GM21723 (cell line): ENCODE measurements at regions not wholly inside any gene's neighbourhood (a gene's known extent, or its start where the extent isn't known, plus 50 kb on each side); places are given as distances from the start of the nearest gene placed in this dataset.

Experiments
- ATAC-seq: cut with Tn5 transposase; IDR thresholded peaks from one replicate; pipeline ENCODE4 v1.9.1; 2021; ENCODE audit warnings: mild to moderate bottlenecking, moderate library complexity; ENCODE audit not compliant: unreplicated experiment

- ATAC-seq: peak; percentile 82
Observed at GRCh38 chr1:165073185-165074007, 283.1 kb downstream of the LMX1A start.

- no peak for ATAC-seq
Observed at GRCh38 chr1:165070675-165071074, 285.8 kb downstream of the LMX1A start.

GRCh38 chr1:165069829-165070228, 286.7 kb downstream of the LMX1A start:
- ATAC-seq: no peak

- no peak for ATAC-seq
Observed at GRCh38 chr1:165068741-165069140, 287.8 kb downstream of the LMX1A start.

GRCh38 chr1:165067829-165068228, 288.7 kb downstream of the LMX1A start:
- no peak for ATAC-seq

- ATAC-seq: no peak
Observed at GRCh38 chr1:165063181-165063965, 293.1 kb downstream of the LMX1A start.

- no peak for ATAC-seq
Observed at GRCh38 chr1:165062346-165062745, 294.2 kb downstream of the LMX1A start.

- no peak for ATAC-seq
Observed at GRCh38 chr1:165060285-165060793, 296.2 kb downstream of the LMX1A start.

- ATAC-seq: no peak
Observed at GRCh38 chr1:165057956-165058355, 298.6 kb downstream of the LMX1A start.

- ATAC-seq: no peak
Observed at GRCh38 chr1:165056914-165057313, 299.6 kb downstream of the LMX1A start.

GRCh38 chr1:165055581-165055980, 300.9 kb downstream of the LMX1A start:
- no peak for ATAC-seq

- ATAC-seq: no peak
Observed at GRCh38 chr1:165054627-165055026, 301.9 kb downstream of the LMX1A start.

GRCh38 chr1:165053351-165053750, 303.2 kb downstream of the LMX1A start:
- no peak for ATAC-seq

- no peak for ATAC-seq
Observed at GRCh38 chr1:165052936-165053335, 303.6 kb downstream of the LMX1A start.

GRCh38 chr1:165052431-165052830, 304.1 kb downstream of the LMX1A start:
- ATAC-seq: no peak

GRCh38 chr1:165050246-165050645, 306.3 kb downstream of the LMX1A start:
- ATAC-seq: no peak

- no peak for ATAC-seq
Observed at GRCh38 chr1:165047994-165048393, 308.5 kb downstream of the LMX1A start.

- no peak for ATAC-seq
Observed at GRCh38 chr1:165045902-165046301, 310.6 kb downstream of the LMX1A start.

- ATAC-seq: no peak
Observed at GRCh38 chr1:165040641-165041040, 315.9 kb downstream of the LMX1A start.

GRCh38 chr1:165039996-165040395, 316.5 kb downstream of the LMX1A start:
- ATAC-seq: no peak

GRCh38 chr1:165036403-165036802, 320.1 kb downstream of the LMX1A start:
- no peak for ATAC-seq
